22Rv1 (cell line): ENCODE measurements at regions not wholly inside any gene's neighbourhood (a gene's known extent, or its start where the extent isn't known, plus 50 kb on each side); places are given as distances from the start of the nearest gene placed in this dataset.

Source experiments
- H3K27ac ChIP-seq: fragments of 450-650 bp; 2 replicates; pipeline ENCODE4 v1.5.1; 2017
- ZFX ChIP-seq: fragments of 450-650 bp; IDR thresholded peaks from 2 replicates; pipeline ENCODE4 v1.6.1; 2017; ENCODE audit warnings: antibody characterized with exemption, borderline replicate concordance
- TF ChIP-seq, protein P1 (sequence below): fragments of 450-650 bp; IDR thresholded peaks from 2 replicates; pipeline ENCODE4 v1.5.1; 2017; ENCODE audit warnings: mild to moderate bottlenecking

DNA sequence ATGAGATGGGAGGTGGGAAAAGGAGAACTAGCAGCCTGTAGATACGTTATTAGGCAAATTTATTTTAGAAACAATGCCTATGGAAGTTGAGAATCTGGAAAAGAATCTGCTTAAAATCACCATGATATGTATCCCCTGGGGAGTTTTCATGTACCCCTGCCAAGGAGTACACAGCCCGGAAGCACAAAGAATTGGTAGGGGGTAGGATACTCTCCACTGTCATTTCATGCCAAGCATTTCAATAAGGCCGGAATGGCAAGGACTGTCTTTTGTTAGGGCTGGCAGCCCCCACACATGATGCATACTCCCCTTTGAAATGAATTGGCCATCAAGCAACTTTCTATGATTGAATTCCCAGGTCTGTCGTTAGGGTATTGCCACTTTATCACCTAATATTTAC is 111.5 kb upstream of the APP start:
- no peak overlapping the region for H3K27ac ChIP-seq
- TF ChIP-seq, protein P1, sequence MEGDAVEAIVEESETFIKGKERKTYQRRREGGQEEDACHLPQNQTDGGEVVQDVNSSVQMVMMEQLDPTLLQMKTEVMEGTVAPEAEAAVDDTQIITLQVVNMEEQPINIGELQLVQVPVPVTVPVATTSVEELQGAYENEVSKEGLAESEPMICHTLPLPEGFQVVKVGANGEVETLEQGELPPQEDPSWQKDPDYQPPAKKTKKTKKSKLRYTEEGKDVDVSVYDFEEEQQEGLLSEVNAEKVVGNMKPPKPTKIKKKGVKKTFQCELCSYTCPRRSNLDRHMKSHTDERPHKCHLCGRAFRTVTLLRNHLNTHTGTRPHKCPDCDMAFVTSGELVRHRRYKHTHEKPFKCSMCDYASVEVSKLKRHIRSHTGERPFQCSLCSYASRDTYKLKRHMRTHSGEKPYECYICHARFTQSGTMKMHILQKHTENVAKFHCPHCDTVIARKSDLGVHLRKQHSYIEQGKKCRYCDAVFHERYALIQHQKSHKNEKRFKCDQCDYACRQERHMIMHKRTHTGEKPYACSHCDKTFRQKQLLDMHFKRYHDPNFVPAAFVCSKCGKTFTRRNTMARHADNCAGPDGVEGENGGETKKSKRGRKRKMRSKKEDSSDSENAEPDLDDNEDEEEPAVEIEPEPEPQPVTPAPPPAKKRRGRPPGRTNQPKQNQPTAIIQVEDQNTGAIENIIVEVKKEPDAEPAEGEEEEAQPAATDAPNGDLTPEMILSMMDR: no peak
- TF ChIP-seq ZFX: no peak

DNA sequence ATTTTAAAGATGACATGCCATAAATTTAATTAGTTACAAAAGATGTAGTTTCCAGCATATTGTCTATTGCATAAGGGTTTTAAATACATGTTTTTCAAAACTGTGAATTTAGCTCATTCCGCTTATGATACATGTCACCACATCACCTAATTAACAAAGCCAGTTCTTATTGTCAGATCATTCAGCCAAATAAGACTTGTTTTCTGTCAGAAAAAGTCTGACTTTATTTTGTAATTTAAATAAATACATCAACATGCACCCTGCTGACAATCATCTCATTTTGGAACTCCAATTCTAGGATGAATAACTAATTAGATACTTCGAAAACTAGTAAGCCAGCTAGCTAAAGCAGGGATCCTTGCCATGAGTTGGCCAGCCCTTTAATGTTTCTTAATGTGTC is 110.9 kb upstream of the APP start:
- TF ChIP-seq ZFX: no peak
- TF ChIP-seq, protein P1: no peak

DNA sequence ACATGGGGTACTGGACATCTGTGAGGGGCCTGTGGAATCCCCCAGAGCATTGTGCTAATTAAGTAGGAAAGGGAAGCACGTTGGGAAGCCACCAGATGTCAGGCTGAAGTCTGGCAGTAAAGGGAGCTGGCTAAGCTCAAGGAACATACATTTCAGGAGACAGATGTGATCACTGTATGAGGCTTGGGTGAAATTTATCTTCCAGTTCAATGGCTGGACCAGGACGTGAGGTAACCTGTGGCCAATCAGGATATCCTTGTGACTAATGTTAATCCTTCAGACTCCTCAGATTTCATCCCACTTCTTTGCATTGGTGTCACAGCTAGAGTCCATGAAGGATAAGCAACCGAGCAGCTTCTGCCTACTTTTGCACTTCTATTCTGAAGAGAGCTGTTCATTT is 110.2 kb upstream of the APP start:
- H3K27ac ChIP-seq: no peak overlapping the region
- no peak for TF ChIP-seq ZFX
- TF ChIP-seq, protein P1: no peak

More for the DNA sequence above, 110.9 kb upstream of the APP start:
- no peak overlapping the region for H3K27ac ChIP-seq

DNA sequence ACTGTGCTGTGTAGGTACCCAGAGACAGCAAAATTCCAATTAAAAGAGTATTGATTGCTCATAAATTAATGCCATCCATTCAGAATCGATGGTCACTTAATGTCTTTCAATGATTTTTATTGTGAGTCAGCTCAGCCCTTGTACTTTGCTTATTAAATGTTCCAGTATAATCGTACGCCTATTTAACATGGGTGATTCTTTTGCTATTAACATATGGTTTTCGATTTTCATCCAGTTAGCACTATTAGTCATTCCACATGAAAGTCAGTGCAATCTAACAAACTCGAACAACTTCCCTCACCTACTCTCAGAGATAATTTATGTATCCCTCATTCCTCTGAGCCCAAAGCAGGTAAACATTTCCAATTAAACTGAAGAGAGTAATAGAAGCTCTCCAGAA is 109.6 kb upstream of the APP start:
- TF ChIP-seq, protein P1: no peak
- TF ChIP-seq ZFX: no peak
- no peak overlapping the region for H3K27ac ChIP-seq

DNA sequence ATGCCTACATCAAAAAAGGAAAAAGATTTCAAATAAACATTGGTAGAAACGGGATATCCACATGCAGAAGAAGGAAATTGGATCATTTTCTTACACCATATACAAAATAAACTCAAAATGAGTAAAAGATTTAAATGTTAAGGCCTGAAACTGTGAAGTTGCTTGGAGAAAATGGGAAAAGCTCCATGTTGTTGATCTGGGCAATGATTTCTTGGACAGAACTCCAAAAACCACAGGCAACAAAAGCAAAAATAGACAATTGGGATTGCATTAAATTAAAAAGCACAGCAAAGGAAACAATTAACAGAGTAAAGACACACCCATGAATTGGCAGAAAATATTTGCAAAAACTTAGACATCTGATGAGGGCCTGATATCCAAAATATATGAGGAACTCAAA is 105.2 kb upstream of the APP start:
- TF ChIP-seq, protein P1: no peak
- TF ChIP-seq ZFX: no peak
- H3K27ac ChIP-seq: no peak overlapping the region

DNA sequence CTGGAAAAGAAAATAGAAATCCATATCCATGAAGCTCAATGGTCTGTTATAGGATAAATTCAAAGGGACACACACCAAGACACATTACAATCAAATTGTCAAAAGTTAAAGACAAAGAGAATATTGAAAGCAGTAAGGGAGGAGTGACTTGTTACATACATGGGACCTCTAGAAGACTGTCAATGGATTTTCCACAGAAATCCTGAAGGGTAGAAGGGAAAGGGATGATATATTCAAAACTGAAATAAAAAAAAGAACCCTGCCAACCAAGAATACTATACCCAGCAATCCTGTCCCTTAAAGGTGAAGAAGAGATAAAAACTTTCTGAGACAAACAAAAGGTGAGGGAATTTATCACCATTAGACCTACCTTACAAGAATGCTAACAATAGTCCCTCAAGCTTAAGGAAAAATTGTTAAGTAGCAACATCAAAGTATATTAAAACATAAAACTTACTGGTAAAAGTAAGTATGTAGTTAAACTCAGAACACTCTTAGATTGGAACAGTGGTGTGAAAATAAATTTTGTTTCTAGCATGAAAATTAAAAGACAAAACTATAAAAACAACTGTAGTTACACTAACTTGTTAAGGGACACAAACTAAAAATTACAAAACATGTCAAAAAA is 103.2 kb upstream of the APP start:
- no peak overlapping the region for H3K27ac ChIP-seq
- TF ChIP-seq, protein P1: no peak
- TF ChIP-seq ZFX: no peak

DNA sequence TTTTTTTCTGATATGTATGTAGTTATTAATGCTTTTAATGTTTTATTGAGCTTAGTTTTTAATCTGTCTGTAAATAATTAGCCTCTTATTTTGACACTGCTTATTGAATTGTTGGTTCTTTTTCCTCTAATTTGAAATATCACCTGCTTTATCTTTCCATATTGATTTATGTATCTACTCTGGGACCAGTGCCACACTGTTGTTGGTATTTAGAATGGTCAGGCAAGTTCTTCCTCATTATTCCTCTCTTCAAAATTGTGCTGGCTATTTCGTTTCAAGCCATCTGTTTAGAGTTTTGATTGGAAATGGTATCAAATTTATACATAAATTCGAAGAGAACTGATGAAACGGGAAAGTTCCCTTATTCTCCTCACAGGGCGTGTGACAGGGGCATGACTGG is 96.8 kb upstream of the APP start:
- H3K27ac ChIP-seq: no peak overlapping the region
- TF ChIP-seq, protein P1: no peak
- no peak for TF ChIP-seq ZFX
